OCI-LY7 (cell line): ENCODE measurements at regions not wholly inside any gene's neighbourhood (a gene's known extent, or its start where the extent isn't known, plus 50 kb on each side); places are given as distances from the start of the nearest gene placed in this dataset.

ENCODE experiments used
- BruUV-seq: library from RNA; stranded (reverse); fragments of 400-500 nt; replicated peaks from 2 replicates; lab custom pipeline; 2021; lab: Mats Ljungman, UMichigan
- CTCF ChIA-PET: fragments of 300-600 bp; sonication (Branson Sonifier 250); formaldehyde crosslinking; loops from one replicate; lab custom pipeline; 2022; ENCODE audit warnings: antibody characterized with exemption; ENCODE audit not compliant: unreplicated experiment; lab: Charles Lee
- POLR2A ChIA-PET: fragments of 300-600 bp; sonication (Branson Sonifier 250); formaldehyde crosslinking; loops from one replicate; lab custom pipeline; 2022; ENCODE audit warnings: antibody characterized with exemption; lab: Charles Lee
- DNase-seq: peaks from one replicate; pipeline ENCODE4 v3.0.0-alpha.2; 2015; ENCODE audit warnings: low spot score
- H2AFZ ChIP-seq: fragments of 200-600 bp; sonication (generic), shearing (Covaris generic); 2 replicates; pipeline ENCODE4 v1.6.1; 2014; ENCODE audit warnings: mild to moderate bottlenecking, antibody characterized with exemption, low read length, moderate library complexity
- H3K27ac ChIP-seq: fragments of 200-600 bp; sonication (generic); 2 replicates; pipeline ENCODE4 v1.5.1; 2014; ENCODE audit warnings: mixed run types, low read depth, mild to moderate bottlenecking, moderate library complexity, low read length, inconsistent platforms; ENCODE audit not compliant: poor library complexity, severe bottlenecking
- H3K36me3 ChIP-seq: fragments of 200-600 bp; sonication (generic); 2 replicates; pipeline ENCODE4 v1.6.1; 2014; ENCODE audit warnings: mild to moderate bottlenecking, antibody characterized with exemption, low read length, moderate library complexity, mixed read lengths; ENCODE audit not compliant: insufficient read depth
- H3K4me1 ChIP-seq: fragments of 200-600 bp; sonication (generic); 2 replicates; pipeline ENCODE4 v1.5.1; 2014; ENCODE audit warnings: mild to moderate bottlenecking, low read length; ENCODE audit not compliant: insufficient read depth, poor library complexity, severe bottlenecking
- H3K4me2 ChIP-seq: fragments of 200-600 bp; sonication (generic); 2 replicates; pipeline ENCODE4 v1.6.1; 2014; ENCODE audit warnings: mild to moderate bottlenecking, low read length
- H3K4me3 ChIP-seq: fragments of 200-600 bp; sonication (generic); 2 replicates; pipeline ENCODE4 v1.5.1; 2014; ENCODE audit warnings: mild to moderate bottlenecking, low read depth, low read length; ENCODE audit not compliant: poor library complexity, severe bottlenecking
- H3K79me2 ChIP-seq: fragments of 200-600 bp; sonication (generic); 2 replicates; pipeline ENCODE4 v1.6.1; 2016; ENCODE audit warnings: low read depth, mild to moderate bottlenecking, low read length, moderate library complexity, mixed read lengths; ENCODE audit not compliant: insufficient read depth
- H3K9me2 ChIP-seq: fragments of 200-600 bp; sonication (generic); 2 replicates; pipeline ENCODE4 v1.6.1; 2016; ENCODE audit warnings: mild to moderate bottlenecking, low read length, mixed read lengths; ENCODE audit not compliant: insufficient read depth
- H3K9me3 ChIP-seq: fragments of 200-600 bp; sonication (generic); 2 replicates; pipeline ENCODE4 v1.6.1; 2014; ENCODE audit warnings: mild to moderate bottlenecking, mixed run types, low read length, mixed read lengths
- H4K20me1 ChIP-seq: fragments of 200-600 bp; sonication (generic); 2 replicates; pipeline ENCODE4 v1.6.1; 2014; ENCODE audit warnings: mild to moderate bottlenecking, antibody characterized with exemption, low read length, moderate library complexity, mixed read lengths; ENCODE audit not compliant: insufficient read depth
- EZH2phosphoT487 ChIP-seq: fragments of 200-600 bp; sonication (generic); IDR thresholded peaks from 2 replicates; pipeline ENCODE4 v1.6.1; 2018; ENCODE audit warnings: low read depth, borderline replicate concordance, mild to moderate bottlenecking, mixed run types, antibody characterized with exemption, low read length, moderate library complexity, mixed read lengths
- intact Hi-C: fragments of 100-400 bp; cut with micrococcal nuclease; formaldehyde crosslinking; loops from one replicate; pipeline ENCODE4 v1.10.0; 2022; ENCODE audit not compliant: unreplicated experiment
- TF ChIP-seq, protein P1 (sequence below): fragments of 200-600 bp; sonication (generic); conservative IDR thresholded peaks from 2 replicates; pipeline ENCODE4 v1.5.1; 2014; ENCODE audit warnings: mild to moderate bottlenecking, antibody characterized with exemption, low read length, moderate library complexity, mixed read lengths

DNA sequence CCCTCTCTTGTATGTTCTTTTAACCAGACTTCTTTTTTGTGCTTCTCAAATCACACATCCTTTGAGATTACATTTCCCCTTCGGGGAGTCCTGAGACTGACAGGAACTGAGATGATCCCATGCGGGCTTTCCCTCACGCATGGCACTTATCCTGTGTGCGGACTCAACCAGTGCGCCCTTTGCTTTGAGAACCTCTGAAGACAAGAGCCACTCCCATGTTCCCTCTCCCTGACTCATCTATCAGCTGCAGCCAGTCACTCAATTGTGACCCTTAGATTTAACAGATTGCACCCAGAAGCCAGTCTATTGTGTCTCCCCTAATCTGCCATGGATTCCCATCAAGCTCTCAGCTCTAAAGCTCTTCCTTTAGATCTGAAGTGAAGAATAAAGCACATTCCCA lies 353.9 kb upstream of the MEOX2 start:
- BruUV-seq, result no TSS peak
- Histone ChIP-seq H3K4me3 (no peak overlapping the region), H3K79me2 (no peaks in the 10 kb centered on the region), H2AFZ (no peak overlapping the region), H3K36me3 (no peaks in the 10 kb centered on the region), H3K9me2 (no peaks in the 10 kb centered on the region), H3K9me3 (no peaks in the 10 kb centered on the region), H3K4me2 (no peak overlapping the region), H3K4me1 (no peaks in the 10 kb centered on the region), H3K27ac (no peak overlapping the region), H4K20me1 (no peaks in the 10 kb centered on the region)
- intact Hi-C loops, result no loop called here
- TF ChIP-seq, protein P1, sequence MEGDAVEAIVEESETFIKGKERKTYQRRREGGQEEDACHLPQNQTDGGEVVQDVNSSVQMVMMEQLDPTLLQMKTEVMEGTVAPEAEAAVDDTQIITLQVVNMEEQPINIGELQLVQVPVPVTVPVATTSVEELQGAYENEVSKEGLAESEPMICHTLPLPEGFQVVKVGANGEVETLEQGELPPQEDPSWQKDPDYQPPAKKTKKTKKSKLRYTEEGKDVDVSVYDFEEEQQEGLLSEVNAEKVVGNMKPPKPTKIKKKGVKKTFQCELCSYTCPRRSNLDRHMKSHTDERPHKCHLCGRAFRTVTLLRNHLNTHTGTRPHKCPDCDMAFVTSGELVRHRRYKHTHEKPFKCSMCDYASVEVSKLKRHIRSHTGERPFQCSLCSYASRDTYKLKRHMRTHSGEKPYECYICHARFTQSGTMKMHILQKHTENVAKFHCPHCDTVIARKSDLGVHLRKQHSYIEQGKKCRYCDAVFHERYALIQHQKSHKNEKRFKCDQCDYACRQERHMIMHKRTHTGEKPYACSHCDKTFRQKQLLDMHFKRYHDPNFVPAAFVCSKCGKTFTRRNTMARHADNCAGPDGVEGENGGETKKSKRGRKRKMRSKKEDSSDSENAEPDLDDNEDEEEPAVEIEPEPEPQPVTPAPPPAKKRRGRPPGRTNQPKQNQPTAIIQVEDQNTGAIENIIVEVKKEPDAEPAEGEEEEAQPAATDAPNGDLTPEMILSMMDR, result no peak
- no peak for TF ChIP-seq EZH2phosphoT487
- CTCF ChIA-PET, result no interaction called here
- no peak for DNase-seq
- POLR2A ChIA-PET, result no interaction called here

DNA sequence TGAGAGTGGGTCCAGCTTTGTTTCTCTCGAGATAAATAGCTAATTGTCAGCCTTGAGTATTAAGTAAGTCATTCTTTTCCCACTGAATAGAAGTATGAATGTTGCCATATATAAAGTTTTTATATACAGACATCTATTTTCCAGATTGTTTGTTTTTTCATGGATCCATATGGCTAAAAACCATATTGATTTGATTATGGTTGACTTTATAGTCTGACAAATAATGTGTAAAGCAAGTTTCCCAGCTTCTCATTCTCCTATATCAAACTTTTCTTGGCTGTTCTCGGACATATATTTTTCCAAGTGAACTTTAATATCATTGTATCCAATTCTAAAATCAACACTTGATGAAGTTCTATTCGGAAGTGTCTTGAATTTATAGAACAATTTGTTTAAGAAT lies 352.4 kb upstream of the MEOX2 start:
- Histone ChIP-seq H3K4me3 (no peak overlapping the region), H4K20me1 (no peaks in the 10 kb centered on the region), H3K36me3 (no peaks in the 10 kb centered on the region), H3K4me2 (no peak overlapping the region), H3K9me2 (no peaks in the 10 kb centered on the region), H3K79me2 (no peaks in the 10 kb centered on the region), H2AFZ (no peak overlapping the region), H3K4me1 (no peaks in the 10 kb centered on the region), H3K27ac (no peak overlapping the region), H3K9me3 (no peaks in the 10 kb centered on the region)
- CTCF ChIA-PET, result no interaction called here
- no TSS peak for BruUV-seq
- TF ChIP-seq EZH2phosphoT487, result no peak
- TF ChIP-seq, protein P1, result no peak
- no peak for DNase-seq
- POLR2A ChIA-PET, result no interaction called here
- intact Hi-C loops, result no loop called here

DNA sequence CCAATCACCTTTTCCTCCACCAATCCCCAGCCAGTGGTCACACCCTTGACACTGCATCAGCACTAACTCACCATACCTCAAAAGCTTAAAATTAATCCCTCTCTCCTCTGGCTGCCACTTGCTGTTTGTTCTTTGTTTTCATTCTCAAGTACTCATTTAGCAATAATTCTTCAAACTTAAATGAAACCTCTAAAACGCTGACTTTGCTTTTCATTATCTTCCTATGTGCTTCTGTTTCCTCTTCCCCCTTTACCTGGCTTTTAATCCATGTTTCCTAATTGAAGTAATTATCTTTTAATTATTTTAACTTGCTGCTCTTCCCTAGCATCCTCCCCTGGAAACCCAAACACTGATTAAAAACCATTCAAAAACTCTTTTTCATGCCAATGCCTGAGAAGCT lies 348.9 kb upstream of the MEOX2 start:
- BruUV-seq, result no TSS peak
- TF ChIP-seq, protein P1, result no peak
- TF ChIP-seq EZH2phosphoT487, result no peak
- intact Hi-C loops, result no loop called here
- ChIA-PET POLR2A (no interaction called here), CTCF (no interaction called here)
- Histone ChIP-seq H3K27ac (no peak overlapping the region), H3K4me3 (no peak overlapping the region), H3K36me3 (no peaks in the 10 kb centered on the region), H3K4me1 (no peaks in the 10 kb centered on the region), H4K20me1 (no peaks in the 10 kb centered on the region), H3K79me2 (no peaks in the 10 kb centered on the region), H3K4me2 (no peak overlapping the region), H2AFZ (no peak overlapping the region), H3K9me2 (no peaks in the 10 kb centered on the region), H3K9me3 (no peaks in the 10 kb centered on the region)
- DNase-seq, result no peak
